T-helper 2 cell (primary cell): ENCODE measurements at regions not wholly inside any gene's neighbourhood (a gene's known extent, or its start where the extent isn't known, plus 50 kb on each side); places are given as distances from the start of the nearest gene placed in this dataset.
"Not testable (repeated sequence)": the region's sequence is repeated elsewhere in the genome, so short reads cannot be mapped to it uniquely, and the experiment has no call there.

Source experiments
- DNase-seq, 5 experiments: peaks; one replicate each; pipeline versions ENCODE4 v3.0.0 to v3.0.0-alpha.2; 2012 to 2022

- no peak for DNase-seq
Measured at GRCh38 chr13:54913668-54914067, 1885.1 kb downstream of the OLFM4 start.

- no peak for DNase-seq
Measured at GRCh38 chr13:54927538-54927937, 1898.9 kb downstream of the OLFM4 start.

GRCh38 chr13:54928071-54928470, 1899.5 kb downstream of the OLFM4 start:
- no peak for DNase-seq

GRCh38 chr13:54934121-54934520, 1905.5 kb downstream of the OLFM4 start:
- no peak for DNase-seq

- DNase-seq = no peak
Measured at GRCh38 chr13:54945973-54946372, 1917.4 kb downstream of the OLFM4 start.

GRCh38 chr13:54949735-54950134, 1921.1 kb downstream of the OLFM4 start:
- no peak for DNase-seq

GRCh38 chr13:54950546-54950945, 1921.9 kb downstream of the OLFM4 start:
- no peak for DNase-seq

- DNase-seq = peak in 1 of 5 experiments; percentile 1
Measured at GRCh38 chr13:54953786-54954185, 1925.2 kb downstream of the OLFM4 start.

GRCh38 chr13:54958781-54959180, 1930.2 kb downstream of the OLFM4 start:
- DNase-seq = no peak

- no peak for DNase-seq
Measured at GRCh38 chr13:54965881-54966280, 1937.3 kb downstream of the OLFM4 start.

- no peak for DNase-seq
Measured at GRCh38 chr13:54972838-54973237, 1944.2 kb downstream of the OLFM4 start.

- DNase-seq = no peak
Measured at GRCh38 chr13:54975676-54976075, 1947.1 kb downstream of the OLFM4 start.

- DNase-seq = peak in 1 of 5 experiments; percentile 6
Measured at GRCh38 chr13:54980651-54981050, 1952.0 kb downstream of the OLFM4 start.

- no peak for DNase-seq
Measured at GRCh38 chr13:54989418-54989817, 1960.8 kb downstream of the OLFM4 start.

- no peak for DNase-seq
Measured at GRCh38 chr13:54999399-54999907, 1970.8 kb downstream of the OLFM4 start.

- no peak for DNase-seq
Measured at GRCh38 chr13:55000043-55000442, 1971.4 kb downstream of the OLFM4 start.

GRCh38 chr13:55000844-55001243, 1972.2 kb downstream of the OLFM4 start:
- no peak for DNase-seq

- no peak for DNase-seq
Measured at GRCh38 chr13:55001881-55002280, 1973.3 kb downstream of the OLFM4 start.

GRCh38 chr13:55007681-55008080, 1979.1 kb downstream of the OLFM4 start:
- no peak for DNase-seq

GRCh38 chr13:55013051-55013450, 1984.4 kb downstream of the OLFM4 start:
- no peak for DNase-seq

- no peak for DNase-seq
Measured at GRCh38 chr13:55029280-55029679, 2000.7 kb downstream of the OLFM4 start.

GRCh38 chr13:55038230-55038629, 2009.6 kb downstream of the OLFM4 start:
- DNase-seq = no peak

- not testable (repeated sequence) for DNase-seq
Measured at GRCh38 chr13:55053891-55054550, 2025.4 kb downstream of the OLFM4 start.

- DNase-seq = not testable (repeated sequence)
Measured at GRCh38 chr13:55055666-55056065, 2027.1 kb downstream of the OLFM4 start.

- DNase-seq = no peak
Measured at GRCh38 chr13:55062662-55063061, 2034.0 kb downstream of the OLFM4 start.
